Keratinocyte (primary cell): ENCODE measurements at regions not wholly inside any gene's neighbourhood (a gene's known extent, or its start where the extent isn't known, plus 50 kb on each side); places are given as distances from the start of the nearest gene placed in this dataset.

Source experiments
- CTCF ChIP-seq, 3 experiments: IDR thresholded peaks in 1 of 3; conservative IDR thresholded peaks in 1 of 3; optimal IDR thresholded peaks in 1 of 3; 2 replicates in 2 of 3; 3 replicates in 1 of 3; pipeline versions ENCODE3 to v1.5.1; 2011; ENCODE audit warnings: low read length in 3 of 3, mild to moderate bottlenecking in 3 of 3, moderate library complexity in 2 of 3, control low read depth in 1 of 3, inconsistent platforms in 1 of 3; ENCODE audit not compliant: insufficient read depth in 2 of 3; ENCODE audit errors: extremely low read depth in 1 of 3
- EZH2 ChIP-seq: IDR thresholded peaks from one replicate; pipeline ENCODE4 v1.6.1; 2012; ENCODE audit warnings: inconsistent platforms, mild to moderate bottlenecking, low read length, moderate library complexity

- TF ChIP-seq EZH2 (no peak), CTCF (optimal IDR thresholded peaks at IDR 0.05 in 1 of 3, IDR thresholded peaks at IDR 0.05 in 1 of 3, conservative IDR thresholded peaks at IDR 0.05 in 1 of 3; ENCODE audit: extremely low read depth in 1 of 3, insufficient read depth in 2 of 3, low read length in 3 of 3) (peak in 2 of 3 experiments; percentile 35 to 43)
Measured at GRCh38 chr2:186256540-186256939, 229.5 kb upstream of the ZC3H15 start.
